ENCODE measurements at regions not wholly inside any gene's neighbourhood (a gene's known extent, or its start where the extent isn't known, plus 50 kb on each side); places are given as distances from the start of the nearest gene placed in this dataset.

GRCh38 chr15:46671336-46671735 is 1036.5 kb downstream of the SQOR start:
- DNase-seq, result no peak

- DNase-seq, result no peak
Measured at GRCh38 chr15:46672041-46672440, 1037.2 kb downstream of the SQOR start.

DNA sequence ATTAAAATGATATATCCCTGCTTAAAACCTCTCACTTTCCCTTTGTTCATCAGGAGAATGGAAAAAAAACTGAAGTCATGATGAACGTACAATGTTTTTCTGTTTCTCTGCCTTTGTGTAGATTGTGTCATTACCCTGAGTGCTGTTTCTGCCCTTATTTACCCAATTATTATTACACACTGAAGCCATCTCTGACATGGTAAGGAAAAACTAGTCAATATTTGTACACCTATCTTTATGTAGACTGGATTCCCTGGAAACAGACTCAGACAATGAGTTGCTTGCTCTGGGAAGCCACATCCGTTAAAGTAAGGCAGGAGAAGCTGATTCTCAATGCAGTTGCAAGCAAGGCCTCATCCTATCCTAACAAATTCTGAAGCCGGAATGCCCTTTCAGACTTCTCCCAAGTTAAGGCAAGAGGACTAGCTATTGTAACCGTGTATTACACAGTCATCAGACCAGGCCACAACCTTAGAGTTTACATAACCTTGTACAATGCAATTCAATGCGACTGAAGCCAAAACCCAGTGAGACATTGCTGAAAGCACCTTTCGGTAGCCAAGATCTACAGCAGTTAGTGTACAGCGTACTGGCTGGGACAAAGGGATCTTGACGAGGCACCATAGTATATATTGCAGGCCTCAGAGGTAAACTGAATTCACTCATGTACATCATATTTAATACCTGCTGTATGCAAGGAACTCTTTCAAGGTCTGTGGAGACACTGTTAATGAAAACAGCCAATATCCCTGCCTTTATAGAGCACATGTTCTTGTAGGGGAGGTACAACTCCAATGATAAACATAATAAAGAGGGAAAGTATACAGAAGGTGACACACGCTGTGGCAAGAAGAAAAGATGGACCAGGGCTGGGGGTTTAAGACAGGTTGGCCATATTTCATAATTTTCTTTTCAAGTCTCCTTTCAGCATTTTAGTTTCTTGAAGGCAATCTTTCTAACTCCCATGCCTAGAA is 1040.8 kb upstream of the SEMA6D start:
- DNase-seq, result no peak

DNA sequence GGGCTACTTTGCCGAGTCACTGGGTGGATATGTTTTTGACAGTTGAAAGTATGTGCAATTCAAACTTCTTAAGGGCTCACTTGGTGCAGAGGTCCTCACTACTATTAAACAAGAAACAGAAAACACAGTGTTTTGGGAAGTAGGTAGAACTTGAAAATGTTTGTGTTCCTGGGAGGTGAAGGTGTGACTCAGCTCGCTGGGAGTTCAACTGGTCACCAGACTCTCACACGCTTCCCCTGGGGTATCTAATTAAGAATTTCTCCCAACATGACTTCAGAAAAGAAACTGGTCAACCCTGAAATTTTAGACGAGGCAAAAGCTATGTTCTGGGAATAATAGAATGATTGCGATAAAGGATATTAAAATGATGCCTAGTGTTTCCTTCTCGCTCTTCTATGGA is 1039.8 kb upstream of the SEMA6D start:
- DNase-seq, result no peak

GRCh38 chr15:46681901-46682300 is 1035.4 kb upstream of the SEMA6D start:
- DNase-seq, result no peak

GRCh38 chr15:46682969-46683791 is 1034.1 kb upstream of the SEMA6D start:
- DNase-seq, result no peak

DNA sequence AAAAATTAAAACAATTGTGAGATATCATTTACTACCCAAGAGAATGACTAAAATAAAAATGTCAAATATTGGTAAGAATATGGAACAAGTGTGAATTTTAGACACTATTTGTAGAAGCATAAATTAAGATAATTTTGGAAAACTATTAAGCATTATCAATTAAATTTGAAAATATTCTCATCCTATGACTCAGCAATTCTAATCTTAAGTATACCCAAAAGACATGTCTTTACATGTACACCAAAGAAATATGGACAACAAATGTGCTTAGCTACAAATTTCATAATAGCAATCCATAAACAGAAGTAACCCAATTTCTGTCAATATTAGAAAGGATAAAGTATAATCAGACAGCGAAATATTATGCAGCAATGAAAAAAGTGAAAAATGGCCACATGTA is 1032.2 kb upstream of the SEMA6D start:
- DNase-seq, result no peak

- no peak for DNase-seq
Measured at GRCh38 chr15:46685681-46686080, 1031.6 kb upstream of the SEMA6D start.

DNA sequence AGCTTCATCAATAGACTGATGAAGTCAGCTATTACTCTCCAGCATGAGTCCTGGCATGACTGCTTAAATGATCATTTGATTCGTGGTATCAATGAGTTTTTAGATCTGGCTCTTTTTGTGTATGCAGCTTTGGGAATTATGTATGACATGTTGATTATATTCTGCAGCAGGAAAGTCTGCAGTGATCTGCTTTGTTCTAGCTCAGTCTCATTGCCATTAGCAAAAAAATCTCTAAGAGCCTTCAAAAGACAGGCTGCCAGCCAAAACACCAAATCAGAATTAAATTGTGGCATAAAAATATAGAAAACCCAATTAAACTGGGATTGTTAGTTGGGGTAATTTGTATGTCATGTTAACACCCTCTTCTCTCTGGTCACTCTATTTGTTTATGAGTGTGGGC is 1021.0 kb upstream of the SEMA6D start:
- DNase-seq, result no peak

- DNase-seq, result no peak
Measured at GRCh38 chr15:46701346-46701745, 1016.0 kb upstream of the SEMA6D start.

- no peak for DNase-seq
Measured at GRCh38 chr15:46701896-46702295, 1015.4 kb upstream of the SEMA6D start.

DNA sequence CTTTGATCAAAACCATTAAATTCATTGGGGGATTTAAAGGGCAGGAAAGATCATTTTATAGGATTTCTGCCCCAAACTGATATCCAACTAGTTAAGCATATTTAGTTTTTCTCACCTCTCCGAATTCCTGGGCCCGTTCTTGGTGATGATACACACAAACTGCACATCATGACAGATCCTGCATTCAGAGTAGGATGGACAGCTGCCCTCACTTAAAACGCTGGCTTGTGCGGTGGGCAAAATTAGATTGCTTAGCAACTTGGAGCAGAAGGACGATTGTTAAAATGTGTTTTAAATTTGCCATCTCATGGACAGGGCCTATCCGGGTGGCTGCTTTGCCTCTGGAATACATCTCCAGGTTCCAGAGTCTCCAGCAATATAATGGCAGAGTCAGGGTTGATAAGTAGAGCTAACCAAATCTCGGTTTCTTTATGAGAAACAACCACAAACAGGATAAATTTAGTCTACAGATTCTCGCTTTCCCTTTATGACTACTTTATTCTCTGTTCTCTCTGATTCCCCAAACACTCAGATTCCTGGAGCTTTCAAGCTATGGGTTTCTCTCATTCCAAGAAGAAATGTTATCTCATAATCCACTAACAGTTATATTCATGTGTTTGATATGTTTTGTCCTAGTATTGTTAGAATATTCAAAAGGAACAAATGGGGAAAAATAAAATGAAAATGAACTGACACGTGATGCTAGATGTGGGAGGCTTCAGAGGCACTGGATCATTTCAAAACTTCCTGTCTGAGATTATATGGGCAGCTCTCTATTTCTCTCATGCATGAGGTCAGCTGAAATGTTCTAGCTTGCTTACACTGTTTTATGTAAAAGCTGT is 1014.1 kb upstream of the SEMA6D start:
- DNase-seq, result no peak

DNA sequence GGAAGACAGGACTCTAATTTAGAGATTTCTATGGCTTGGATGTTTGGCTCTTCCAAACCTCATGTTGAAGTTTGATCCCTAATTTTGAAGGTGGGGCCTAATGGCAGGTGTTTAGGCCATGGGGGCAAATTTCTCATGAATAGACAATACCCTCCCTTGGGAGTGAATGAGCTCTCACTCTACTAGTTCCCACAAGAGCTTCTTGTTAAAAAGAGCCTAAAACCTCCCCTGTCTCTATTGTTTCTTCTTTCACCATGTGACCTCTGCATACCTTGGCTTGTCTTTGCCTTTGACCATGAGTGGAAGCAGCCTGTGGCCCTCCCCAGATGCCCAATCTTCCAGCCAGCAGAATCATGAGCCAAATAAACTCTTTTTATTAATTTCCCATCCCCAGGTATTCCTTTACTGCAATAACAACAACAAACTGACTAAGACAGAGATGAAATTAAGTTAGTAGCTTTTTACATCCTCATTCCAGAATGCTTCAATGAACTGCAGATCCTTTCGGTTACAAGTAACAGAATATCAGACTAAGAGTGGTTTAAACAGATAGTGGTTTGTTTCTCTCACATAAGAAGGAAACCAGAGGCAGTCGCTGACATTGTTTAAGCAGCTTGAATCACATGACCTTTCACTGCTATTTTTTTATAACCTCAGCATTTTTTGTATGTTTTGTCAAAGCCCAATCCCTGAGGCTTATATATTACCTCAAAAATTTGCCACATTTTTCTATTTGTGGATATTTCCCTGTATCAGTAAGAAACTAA is 1013.3 kb upstream of the SEMA6D start:
- DNase-seq, result no peak

GRCh38 chr15:46707452-46707851 is 1009.9 kb upstream of the SEMA6D start:
- DNase-seq, result no peak

DNA sequence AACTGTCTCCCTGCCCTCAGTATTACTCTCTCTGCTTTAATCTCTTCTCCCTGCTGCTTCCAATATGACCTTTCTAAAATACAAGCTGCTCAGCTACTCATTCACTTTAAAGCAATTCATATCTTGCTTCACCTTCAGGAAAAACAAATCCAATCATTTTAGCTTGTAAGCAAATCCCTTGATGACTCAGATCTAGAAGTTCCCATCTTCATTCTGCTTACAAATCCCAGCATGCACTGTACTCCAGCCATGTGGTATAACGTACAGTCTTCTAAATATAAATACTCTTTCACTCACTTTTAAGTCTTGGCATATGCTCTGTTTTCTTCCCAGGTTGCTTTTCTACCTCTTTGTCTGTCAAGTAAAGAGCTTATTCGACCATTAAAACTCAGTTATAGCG is 1009.1 kb upstream of the SEMA6D start:
- no peak for DNase-seq

DNA sequence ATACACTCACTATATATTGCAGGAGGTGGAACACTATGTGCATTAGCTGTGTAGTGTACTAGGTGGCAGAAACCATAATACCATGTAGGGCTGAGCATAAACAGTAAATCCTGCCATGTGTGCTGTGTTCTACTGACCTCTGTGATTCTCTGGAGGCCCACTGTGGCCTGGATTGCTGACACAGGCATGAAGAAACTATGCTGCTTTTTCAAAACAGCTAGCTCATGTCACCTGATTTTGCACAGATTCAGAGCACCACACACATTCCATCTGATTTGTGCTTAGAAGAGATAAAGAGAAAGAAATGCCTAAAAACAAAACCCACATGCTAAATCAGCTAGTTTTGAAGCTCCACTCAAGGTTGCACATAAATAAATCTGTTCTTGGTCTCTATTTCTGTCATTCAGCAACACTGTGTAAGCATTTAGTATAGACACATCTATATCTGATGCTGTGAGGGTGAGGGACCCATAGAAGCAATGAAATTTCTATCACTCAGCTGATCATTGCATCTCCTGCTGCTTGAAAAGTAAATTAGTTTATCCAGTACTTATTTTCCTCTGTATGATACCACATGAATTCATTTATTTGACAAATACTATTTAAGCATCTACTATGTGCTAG is 1007.7 kb upstream of the SEMA6D start:
- DNase-seq, result no peak

DNA sequence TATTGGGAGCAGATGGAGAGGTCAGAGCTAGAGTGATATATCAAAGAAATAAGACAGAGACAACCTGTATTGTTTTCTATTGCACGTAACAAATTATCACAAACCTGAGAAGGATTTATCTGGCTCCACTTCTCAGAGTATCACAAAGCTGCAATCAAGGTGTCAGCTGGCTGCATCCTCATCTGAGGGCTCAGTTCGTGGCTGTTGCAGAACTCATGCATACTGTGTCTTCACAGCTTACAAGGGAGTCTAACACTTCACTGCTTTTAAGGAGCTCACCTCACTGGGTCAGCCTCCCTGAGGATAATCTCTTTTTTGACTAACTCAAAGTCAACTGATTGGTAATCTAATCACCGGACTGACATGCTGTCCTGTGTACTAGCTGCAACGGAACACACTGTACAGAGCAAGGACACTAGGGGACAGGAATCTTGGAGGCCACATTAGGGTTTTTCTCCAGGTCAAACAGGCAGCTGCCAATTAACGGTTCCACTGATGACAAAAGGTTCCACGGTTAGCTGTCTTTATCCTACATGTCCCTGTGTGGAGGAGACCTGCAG is 1006.8 kb upstream of the SEMA6D start:
- DNase-seq, result no peak

DNA sequence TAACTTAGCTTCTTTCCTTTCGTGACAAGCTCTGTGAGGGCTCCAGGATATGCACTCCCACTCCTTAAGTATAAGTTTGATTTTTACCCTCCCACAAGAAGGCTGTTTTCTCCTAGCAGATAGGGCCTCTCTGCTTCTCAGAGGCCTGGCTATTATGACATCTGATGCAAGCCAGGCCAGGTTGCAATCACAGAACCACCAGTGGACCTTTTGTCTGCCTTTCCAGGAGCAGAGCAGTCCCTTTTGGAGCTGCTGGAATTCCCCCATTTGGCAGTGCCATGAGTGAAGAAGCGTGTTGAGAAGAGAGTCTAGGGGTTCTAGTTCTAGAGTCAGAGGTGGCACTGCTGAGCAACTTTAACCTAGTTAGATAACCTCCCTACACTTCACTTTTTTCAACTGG is 1004.3 kb upstream of the SEMA6D start:
- no peak for DNase-seq

DNA sequence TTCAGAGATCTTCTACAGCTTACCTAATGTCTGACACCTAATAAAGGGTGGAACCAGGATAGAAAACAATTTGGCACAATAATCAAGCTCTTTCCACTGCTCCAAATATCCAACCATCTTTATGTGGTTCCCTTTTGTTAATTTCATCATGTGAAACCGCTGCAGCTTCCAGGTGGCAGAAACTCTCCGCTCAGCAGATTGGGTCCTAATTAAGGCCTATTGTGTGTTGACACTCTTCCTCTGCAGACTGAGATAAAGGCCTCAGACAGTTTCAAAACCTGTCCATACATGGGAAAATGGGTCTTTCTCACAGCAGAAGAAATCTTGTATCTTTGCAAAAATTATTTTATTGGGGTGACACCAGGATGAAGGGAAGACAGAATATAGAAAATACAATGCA is 1002.4 kb upstream of the SEMA6D start:
- DNase-seq, result no peak

DNA sequence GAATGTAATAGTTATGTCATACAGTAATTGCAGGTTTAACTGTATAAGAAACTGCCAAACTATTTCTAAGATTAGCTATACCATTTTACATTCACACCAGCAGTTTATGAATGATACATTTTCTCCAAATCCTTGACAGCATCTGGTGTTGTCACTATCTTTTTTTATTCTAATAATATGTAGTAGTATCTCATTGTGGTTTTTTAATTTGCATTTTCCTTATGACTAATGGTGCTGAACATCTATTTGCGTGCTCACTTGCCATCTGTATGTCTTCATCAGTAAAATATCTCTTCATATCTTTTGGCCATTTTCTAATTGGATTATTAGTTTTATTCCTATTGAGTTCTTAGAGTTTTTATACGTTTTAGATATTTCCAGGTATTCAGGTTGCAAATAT is 994.0 kb upstream of the SEMA6D start:
- DNase-seq, result no peak

DNA sequence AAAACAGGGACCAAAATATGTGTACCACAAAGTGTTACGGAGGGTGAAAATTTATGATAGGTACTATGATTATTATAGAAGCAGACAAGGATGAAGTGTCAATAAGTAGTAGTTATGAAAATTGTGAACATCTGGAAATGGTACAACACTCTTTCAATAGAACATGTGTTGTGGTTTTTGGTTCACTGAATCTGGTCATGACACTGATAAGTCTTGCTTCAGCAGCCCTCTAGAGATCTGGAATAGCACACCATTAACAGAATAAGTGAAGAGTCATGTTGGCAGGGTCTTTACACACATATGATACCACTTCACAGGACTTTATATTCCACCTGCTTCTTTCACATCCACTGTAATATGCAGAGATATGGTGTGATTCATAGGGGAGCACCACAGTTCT is 985.2 kb upstream of the SEMA6D start:
- no peak for DNase-seq

All from activated CD4-positive, CD25-positive, alpha-beta regulatory T cell treated with anti-CD3 and anti-CD28 coated beads, Interleukin-2, amount 50 U/mL, for 72 hours (primary cell).